ENCODE measurements at regions not wholly inside any gene's neighbourhood (a gene's known extent, or its start where the extent isn't known, plus 50 kb on each side); places are given as distances from the start of the nearest gene placed in this dataset.

DNA sequence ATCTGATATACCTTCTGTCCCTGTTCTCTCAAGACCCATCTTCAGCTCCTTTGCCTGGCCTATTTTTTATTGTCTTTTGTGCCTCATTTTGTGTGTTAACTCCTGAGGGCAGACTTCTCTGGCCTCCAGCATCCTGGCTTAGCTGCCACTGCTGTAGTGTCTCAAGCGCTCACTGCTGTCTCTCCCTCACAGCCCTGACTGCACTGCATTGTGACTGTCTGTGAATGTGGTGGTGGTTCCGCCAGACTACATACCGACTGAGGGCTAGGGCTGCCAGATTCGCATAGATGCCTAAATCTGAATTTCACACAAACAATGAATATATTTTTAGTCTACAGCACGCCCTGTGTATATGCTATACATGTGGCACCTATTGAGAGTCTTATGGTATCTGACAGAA, 1088.9 kb upstream of the TMEM132C start:
- H3K4me3 ChIP-seq (ENCODE audit: low read depth, low read length): no peak overlapping the region
- no peaks in the 10 kb centered on the region for H3K27me3 ChIP-seq (ENCODE audit: control insufficient read depth, insufficient read depth, low read length)
- peaks cover 10 to 18% of the 10 kb centered on the region in 2 experiments for H3K9me3 ChIP-seq (ENCODE audit: control insufficient read depth in 2 of 2, low read length in 2 of 2)
- H3K4me3 Mint-ChIP-seq: no peak overlapping the region
- no peaks in the 10 kb centered on the region for H3K36me3 ChIP-seq (ENCODE audit: control insufficient read depth, insufficient read depth, low read length)
- no peak overlapping the region for H3K27ac ChIP-seq (ENCODE audit: insufficient read depth, low read length, poor library complexity, severe bottlenecking)
- H3K27me3 Mint-ChIP-seq: peaks cover 8% of the 10 kb centered on the region
- H3K27ac Mint-ChIP-seq: no peak overlapping the region
- no peak for DNase-seq
- no peak for ATAC-seq (ENCODE audit: low read depth in 2 of 2)
- no peaks in the 10 kb centered on the region for H3K4me1 ChIP-seq (ENCODE audit: control insufficient read depth, insufficient read depth, low read length, poor library complexity, severe bottlenecking)
- peaks cover 0 to 21% (median 10%) of the 10 kb centered on the region in 7 donors for H3K9me3 Mint-ChIP-seq
- no peaks in the 10 kb centered on the region for H3K4me1 Mint-ChIP-seq
- H3K36me3 Mint-ChIP-seq: no peaks in the 10 kb centered on the region

DNA sequence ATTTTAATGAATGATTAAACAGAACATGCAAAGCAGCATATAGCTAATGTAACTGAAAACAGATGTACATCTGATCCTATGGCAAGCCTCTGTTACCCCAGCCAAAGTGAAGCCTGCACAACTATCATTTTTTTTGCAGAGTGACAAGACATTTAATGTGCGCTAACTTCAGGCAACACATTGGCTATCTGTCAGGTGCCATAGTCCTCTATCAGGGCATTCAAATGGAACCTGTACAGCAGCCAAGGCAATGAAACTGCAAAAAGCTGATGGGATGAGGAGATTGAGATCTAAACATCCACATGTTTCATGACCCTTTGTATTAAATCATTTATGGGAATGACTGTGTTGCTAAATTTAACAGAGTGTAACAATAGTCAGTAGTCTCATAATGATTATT, 1088.5 kb upstream of the TMEM132C start:
- no peak overlapping the region for H3K27ac Mint-ChIP-seq
- DNase-seq: no peak
- Histone ChIP-seq H3K27me3 (ENCODE audit: control insufficient read depth, insufficient read depth, low read length) (no peaks in the 10 kb centered on the region), H3K36me3 (ENCODE audit: control insufficient read depth, insufficient read depth, low read length) (no peaks in the 10 kb centered on the region), H3K27ac (ENCODE audit: insufficient read depth, low read length, poor library complexity, severe bottlenecking) (no peak overlapping the region), H3K4me3 (ENCODE audit: low read depth, low read length) (no peak overlapping the region), H3K9me3 (ENCODE audit: control insufficient read depth in 2 of 2, low read length in 2 of 2) (peaks cover 10 to 18% of the 10 kb centered on the region in 2 experiments), H3K4me1 (ENCODE audit: control insufficient read depth, insufficient read depth, low read length, poor library complexity, severe bottlenecking) (no peaks in the 10 kb centered on the region)
- peaks cover 8% of the 10 kb centered on the region for H3K27me3 Mint-ChIP-seq
- ATAC-seq (ENCODE audit: low read depth in 2 of 2): no peak
- H3K9me3 Mint-ChIP-seq: peaks cover 0 to 21% (median 10%) of the 10 kb centered on the region in 7 donors
- H3K4me1 Mint-ChIP-seq: no peaks in the 10 kb centered on the region
- H3K36me3 Mint-ChIP-seq: no peaks in the 10 kb centered on the region
- no peak overlapping the region for H3K4me3 Mint-ChIP-seq

DNA sequence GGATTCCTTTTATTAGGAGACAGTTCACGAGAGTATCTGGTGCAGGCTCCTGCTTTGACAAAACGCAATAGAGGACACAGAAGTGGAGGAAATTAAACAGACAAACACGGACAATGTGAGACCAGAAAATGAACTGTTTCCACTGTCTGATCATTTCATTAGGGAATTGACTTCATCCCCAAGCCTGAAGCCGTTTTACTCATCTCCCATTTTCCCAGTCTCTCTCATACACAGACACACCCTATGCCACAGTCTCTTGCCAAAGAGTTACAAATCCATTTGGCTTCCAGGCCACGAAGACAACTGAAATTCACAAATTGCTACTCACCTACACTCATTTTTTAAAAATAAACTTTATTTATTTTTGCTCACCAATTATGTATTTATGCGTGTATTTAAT, 1087.8 kb upstream of the TMEM132C start:
- H3K27ac Mint-ChIP-seq: no peak overlapping the region
- DNase-seq: no peak
- no peak overlapping the region for H3K4me3 ChIP-seq (ENCODE audit: low read depth, low read length)
- H3K9me3 ChIP-seq (ENCODE audit: control insufficient read depth in 2 of 2, low read length in 2 of 2): peaks cover 10 to 18% of the 10 kb centered on the region in 2 experiments
- H3K27me3 ChIP-seq (ENCODE audit: control insufficient read depth, insufficient read depth, low read length): no peaks in the 10 kb centered on the region
- H3K9me3 Mint-ChIP-seq: peaks cover 0 to 22% (median 10%) of the 10 kb centered on the region in 7 donors
- no peaks in the 10 kb centered on the region for H3K4me1 ChIP-seq (ENCODE audit: control insufficient read depth, insufficient read depth, low read length, poor library complexity, severe bottlenecking)
- H3K27ac ChIP-seq (ENCODE audit: insufficient read depth, low read length, poor library complexity, severe bottlenecking): no peak overlapping the region
- no peak overlapping the region for H3K4me3 Mint-ChIP-seq
- no peaks in the 10 kb centered on the region for H3K36me3 ChIP-seq (ENCODE audit: control insufficient read depth, insufficient read depth, low read length)
- H3K36me3 Mint-ChIP-seq: no peaks in the 10 kb centered on the region
- ATAC-seq (ENCODE audit: low read depth in 2 of 2): no peak
- peaks cover 8% of the 10 kb centered on the region for H3K27me3 Mint-ChIP-seq
- H3K4me1 Mint-ChIP-seq: no peaks in the 10 kb centered on the region

DNA sequence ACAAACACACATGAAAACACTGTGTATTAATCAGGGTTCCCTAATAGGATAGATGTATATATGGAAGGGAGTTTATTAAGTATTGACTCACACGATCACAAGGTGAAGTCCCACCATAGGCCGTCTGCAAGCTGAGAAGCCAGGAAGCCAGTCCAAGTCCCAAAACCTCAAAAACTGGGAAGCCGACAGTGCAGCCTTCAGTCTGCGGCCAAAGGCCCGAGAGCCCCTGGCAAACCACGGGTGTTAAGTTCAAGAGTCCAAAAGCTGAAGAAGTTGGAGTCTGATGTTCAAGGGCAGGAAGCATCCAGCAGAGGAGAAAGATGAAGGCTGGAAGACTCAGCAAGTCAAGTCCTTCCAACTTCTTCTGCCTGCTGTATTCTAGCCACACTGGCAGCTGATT, 1085.0 kb upstream of the TMEM132C start:
- Mint-ChIP-seq H3K36me3 (no peaks in the 10 kb centered on the region), H3K27ac (no peak overlapping the region), H3K4me3 (no peak overlapping the region), H3K9me3 (peaks cover 0 to 15% (median 8%) of the 10 kb centered on the region in 7 donors), H3K4me1 (no peaks in the 10 kb centered on the region), H3K27me3 (peaks cover 8% of the 10 kb centered on the region)
- Histone ChIP-seq H3K27ac (ENCODE audit: insufficient read depth, low read length, poor library complexity, severe bottlenecking) (no peak overlapping the region), H3K4me1 (ENCODE audit: control insufficient read depth, insufficient read depth, low read length, poor library complexity, severe bottlenecking) (no peaks in the 10 kb centered on the region), H3K9me3 (ENCODE audit: control insufficient read depth in 2 of 2, low read length in 2 of 2) (peaks cover 4 to 9% of the 10 kb centered on the region in 2 experiments), H3K27me3 (ENCODE audit: control insufficient read depth, insufficient read depth, low read length) (no peaks in the 10 kb centered on the region), H3K4me3 (ENCODE audit: low read depth, low read length) (no peak overlapping the region), H3K36me3 (ENCODE audit: control insufficient read depth, insufficient read depth, low read length) (no peaks in the 10 kb centered on the region)
- ATAC-seq (ENCODE audit: low read depth in 2 of 2) (no peak), DNase-seq (no peak)

DNA sequence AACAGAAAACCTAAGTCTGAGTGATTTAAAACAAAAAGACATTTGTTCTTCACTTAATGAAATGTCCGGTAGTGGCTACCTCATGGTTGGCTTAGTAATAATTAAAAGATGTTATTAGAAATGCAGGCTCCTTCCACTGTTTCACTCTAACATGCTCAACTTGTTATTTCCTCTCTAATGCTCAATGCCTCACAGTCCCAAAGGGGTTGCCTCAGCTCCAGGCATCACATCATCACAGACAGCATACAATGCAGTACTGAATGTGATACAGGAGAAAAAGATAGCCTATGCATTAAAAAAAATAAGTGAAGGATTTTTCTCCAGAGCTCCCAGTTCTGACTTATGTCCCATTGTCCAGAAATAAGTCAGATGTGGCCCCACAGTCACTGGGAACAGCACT, 1077.0 kb upstream of the TMEM132C start:
- no peaks in the 10 kb centered on the region for H3K4me1 ChIP-seq (ENCODE audit: control insufficient read depth, insufficient read depth, low read length, poor library complexity, severe bottlenecking)
- no peak overlapping the region for H3K4me3 Mint-ChIP-seq
- H3K27me3 ChIP-seq (ENCODE audit: control insufficient read depth, insufficient read depth, low read length): no peaks in the 10 kb centered on the region
- H3K36me3 ChIP-seq (ENCODE audit: control insufficient read depth, insufficient read depth, low read length): no peaks in the 10 kb centered on the region
- H3K27ac ChIP-seq (ENCODE audit: insufficient read depth, low read length, poor library complexity, severe bottlenecking): no peak overlapping the region
- ATAC-seq (ENCODE audit: low read depth in 2 of 2) (no peak), DNase-seq (no peak)
- H3K27me3 Mint-ChIP-seq: no peaks in the 10 kb centered on the region
- no peak overlapping the region for H3K4me3 ChIP-seq (ENCODE audit: low read depth, low read length)
- no peaks in the 10 kb centered on the region for H3K4me1 Mint-ChIP-seq
- H3K9me3 Mint-ChIP-seq: peaks cover 0 to 7% (median 2%) of the 10 kb centered on the region in 7 donors
- no peak overlapping the region for H3K27ac Mint-ChIP-seq
- no peaks in the 10 kb centered on the region for H3K9me3 ChIP-seq (ENCODE audit: control insufficient read depth in 2 of 2, low read length in 2 of 2)
- H3K36me3 Mint-ChIP-seq: no peaks in the 10 kb centered on the region

DNA sequence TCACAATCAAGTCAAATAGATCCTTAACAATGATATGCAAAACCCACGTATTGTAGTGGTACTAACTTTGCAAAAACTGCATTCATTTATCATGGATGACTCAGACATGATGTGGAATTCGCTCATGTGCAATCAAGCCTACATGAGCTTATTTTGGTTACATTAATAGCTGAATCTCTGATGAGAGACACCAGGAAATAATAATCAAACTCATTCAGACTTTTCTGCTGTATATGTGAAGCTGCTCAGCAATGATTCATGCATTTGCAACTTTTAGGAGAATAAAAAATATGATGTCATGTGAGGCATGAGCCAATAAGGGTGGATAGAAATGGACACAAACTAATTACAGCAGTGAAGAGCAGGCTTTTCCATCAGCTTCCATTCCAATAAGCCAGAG, 1075.8 kb upstream of the TMEM132C start:
- H3K4me3 Mint-ChIP-seq: no peak overlapping the region
- Histone ChIP-seq H3K36me3 (ENCODE audit: control insufficient read depth, insufficient read depth, low read length) (no peaks in the 10 kb centered on the region), H3K27ac (ENCODE audit: insufficient read depth, low read length, poor library complexity, severe bottlenecking) (no peak overlapping the region), H3K4me3 (ENCODE audit: low read depth, low read length) (no peak overlapping the region), H3K9me3 (ENCODE audit: control insufficient read depth in 2 of 2, low read length in 2 of 2) (no peaks in the 10 kb centered on the region), H3K4me1 (ENCODE audit: control insufficient read depth, insufficient read depth, low read length, poor library complexity, severe bottlenecking) (no peaks in the 10 kb centered on the region), H3K27me3 (ENCODE audit: control insufficient read depth, insufficient read depth, low read length) (no peaks in the 10 kb centered on the region)
- ATAC-seq (ENCODE audit: low read depth in 2 of 2) (no peak), DNase-seq (no peak)
- peaks cover 0 to 7% (median 2%) of the 10 kb centered on the region in 7 donors for H3K9me3 Mint-ChIP-seq
- no peaks in the 10 kb centered on the region for H3K36me3 Mint-ChIP-seq
- H3K27ac Mint-ChIP-seq: no peak overlapping the region
- H3K4me1 Mint-ChIP-seq: peaks cover 0 to 4% (median 0%) of the 10 kb centered on the region in 4 donors
- no peaks in the 10 kb centered on the region for H3K27me3 Mint-ChIP-seq

DNA sequence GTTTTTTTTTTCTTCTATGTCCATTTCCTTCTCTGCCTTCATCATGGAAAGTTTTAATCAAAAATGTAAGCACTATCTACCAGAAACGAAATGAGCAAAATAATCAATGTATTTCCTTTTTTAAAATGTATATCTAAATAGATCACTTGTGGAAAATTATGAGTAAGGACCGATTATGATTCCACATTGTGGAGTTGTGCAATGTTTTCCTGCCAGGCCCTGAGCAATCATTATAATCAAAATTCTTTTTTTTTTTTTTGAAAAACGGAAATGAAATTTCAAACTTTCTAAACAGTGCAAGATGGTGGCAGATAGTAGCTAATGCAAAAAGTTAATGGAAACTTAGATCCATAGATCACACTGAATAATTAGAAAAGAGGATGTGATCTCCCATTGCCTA, 1074.6 kb upstream of the TMEM132C start:
- no peak overlapping the region for H3K4me3 Mint-ChIP-seq
- no peak overlapping the region for H3K27ac ChIP-seq (ENCODE audit: insufficient read depth, low read length, poor library complexity, severe bottlenecking)
- H3K4me1 Mint-ChIP-seq: peaks cover 0 to 4% (median 0%) of the 10 kb centered on the region in 4 donors
- no peaks in the 10 kb centered on the region for H3K9me3 ChIP-seq (ENCODE audit: control insufficient read depth in 2 of 2, low read length in 2 of 2)
- H3K36me3 Mint-ChIP-seq: no peaks in the 10 kb centered on the region
- H3K4me3 ChIP-seq (ENCODE audit: low read depth, low read length): no peak overlapping the region
- H3K4me1 ChIP-seq (ENCODE audit: control insufficient read depth, insufficient read depth, low read length, poor library complexity, severe bottlenecking): no peaks in the 10 kb centered on the region
- DNase-seq: no peak
- no peaks in the 10 kb centered on the region for H3K36me3 ChIP-seq (ENCODE audit: control insufficient read depth, insufficient read depth, low read length)
- H3K27ac Mint-ChIP-seq: no peak overlapping the region
- H3K27me3 ChIP-seq (ENCODE audit: control insufficient read depth, insufficient read depth, low read length): no peaks in the 10 kb centered on the region
- no peak for ATAC-seq (ENCODE audit: low read depth in 2 of 2)
- peaks cover 0 to 4% (median 1%) of the 10 kb centered on the region in 7 donors for H3K9me3 Mint-ChIP-seq
- H3K27me3 Mint-ChIP-seq: no peaks in the 10 kb centered on the region

DNA sequence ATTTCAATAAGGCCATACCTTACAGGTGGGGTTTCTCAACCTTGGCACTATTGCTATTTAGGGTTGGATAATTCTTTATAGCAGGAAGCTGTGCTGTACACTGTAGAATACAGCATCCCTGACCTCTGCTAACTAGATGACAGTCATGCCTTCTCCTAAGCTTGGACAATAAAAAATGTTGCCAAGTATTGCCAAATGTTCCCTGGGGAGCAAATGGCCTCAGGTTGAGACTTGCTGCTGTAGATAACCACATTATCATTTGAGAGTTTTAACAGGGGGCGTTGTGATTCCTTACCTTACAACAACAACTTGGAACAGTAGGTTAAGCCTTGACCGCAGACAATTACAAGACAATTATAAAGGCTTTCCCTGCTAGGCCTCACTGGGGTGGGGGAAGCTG, 1073.6 kb upstream of the TMEM132C start:
- no peak overlapping the region for H3K4me3 ChIP-seq (ENCODE audit: low read depth, low read length)
- Mint-ChIP-seq H3K27me3 (no peaks in the 10 kb centered on the region), H3K4me3 (no peak overlapping the region), H3K36me3 (no peaks in the 10 kb centered on the region), H3K9me3 (peaks cover 0 to 6% (median 1%) of the 10 kb centered on the region in 7 donors), H3K27ac (no peak overlapping the region), H3K4me1 (peaks cover 0 to 4% (median 0%) of the 10 kb centered on the region in 4 donors)
- no peaks in the 10 kb centered on the region for H3K36me3 ChIP-seq (ENCODE audit: control insufficient read depth, insufficient read depth, low read length)
- H3K9me3 ChIP-seq (ENCODE audit: control insufficient read depth in 2 of 2, low read length in 2 of 2): no peaks in the 10 kb centered on the region
- no peaks in the 10 kb centered on the region for H3K4me1 ChIP-seq (ENCODE audit: control insufficient read depth, insufficient read depth, low read length, poor library complexity, severe bottlenecking)
- no peak overlapping the region for H3K27ac ChIP-seq (ENCODE audit: insufficient read depth, low read length, poor library complexity, severe bottlenecking)
- DNase-seq (no peak), ATAC-seq (ENCODE audit: low read depth in 2 of 2) (no peak)
- H3K27me3 ChIP-seq (ENCODE audit: control insufficient read depth, insufficient read depth, low read length): no peaks in the 10 kb centered on the region
